Left ventricle myocardium superior (tissue), 1 donor: ENCODE measurements at regions not wholly inside any gene's neighbourhood (a gene's known extent, or its start where the extent isn't known, plus 50 kb on each side); places are given as distances from the start of the nearest gene placed in this dataset.
A peak's percentile ranks its signal among the peaks of the same experiment; 100 is the strongest.

Experiments
- ATAC-seq: fragments of 200-7000 bp; cut with Tn5 transposase; one replicate; pipeline ENCODE4 v1.9.1; 2020; ENCODE audit warnings: mild to moderate bottlenecking, moderate library complexity
- DNase-seq: peaks from one replicate; pipeline ENCODE4 v3.0.0-alpha.2; 2020
- intact Hi-C: fragments of 100-400 bp; cut with micrococcal nuclease; formaldehyde crosslinking; loops from one replicate; pipeline ENCODE4 v1.11.0; 2022
- donor health status: DM: no; HTN: yes; CAD: no; lungs with severe emphysema.

DNA sequence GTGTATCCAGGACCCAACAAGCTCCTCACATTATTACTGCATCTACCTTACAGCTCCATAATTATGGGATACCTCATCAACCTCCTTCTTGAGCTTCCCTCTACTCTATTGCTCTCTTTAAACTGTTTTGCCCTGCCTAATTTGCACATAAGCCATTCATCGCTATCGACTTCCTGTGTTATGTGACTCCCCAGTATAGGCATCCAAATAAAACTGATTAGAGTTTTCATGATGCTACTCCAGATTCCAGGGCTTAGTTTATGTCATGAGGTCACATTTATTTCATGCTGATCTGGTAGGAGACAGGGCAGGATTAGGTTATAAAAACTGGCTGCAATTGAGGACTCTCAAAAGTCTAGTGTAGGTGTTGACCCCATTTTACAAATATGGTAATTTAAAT lies 569.9 kb upstream of the MGAT4C start:
- DNase-seq: no peak
- intact Hi-C loops: no loop called here
- no peak for ATAC-seq

- intact Hi-C loops: no loop called here
- DNase-seq (no peak), ATAC-seq (no peak)
Observed at GRCh38 chr12:86801439-86801838, 545.2 kb upstream of the MGAT4C start.

- intact Hi-C loops: no loop called here
- ATAC-seq: no peak
- DNase-seq: no peak
Observed at GRCh38 chr12:86799616-86800015, 543.4 kb upstream of the MGAT4C start.

DNA sequence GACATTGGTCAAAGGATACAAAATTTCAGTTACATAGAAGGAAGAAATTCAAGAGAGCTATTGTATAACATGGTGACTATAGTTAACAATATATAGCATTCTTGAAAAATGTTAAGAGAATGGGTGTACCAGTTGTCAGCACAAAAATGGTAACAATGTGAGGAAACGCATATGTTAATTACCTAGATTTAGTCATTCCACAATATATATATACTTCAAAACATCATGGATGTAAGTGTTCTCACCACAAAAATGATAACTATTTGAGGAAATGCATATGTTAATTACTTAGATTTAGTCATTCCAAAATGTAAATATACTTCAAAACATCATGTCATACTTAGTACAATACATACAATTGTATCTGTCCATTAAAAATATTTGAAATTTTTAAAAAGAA lies 540.4 kb upstream of the MGAT4C start:
- intact Hi-C loops: no loop called here
- no peak for DNase-seq
- ATAC-seq: no peak

GRCh38 chr12:86788661-86789060 lies 532.5 kb upstream of the MGAT4C start:
- no peak for DNase-seq
- no peak for ATAC-seq
- intact Hi-C loops: no loop called here

- intact Hi-C loops: no loop called here
- DNase-seq (no peak), ATAC-seq (no peak)
Observed at GRCh38 chr12:86787419-86787818, 531.2 kb upstream of the MGAT4C start.

GRCh38 chr12:86777325-86777724 lies 521.1 kb upstream of the MGAT4C start:
- no peak for DNase-seq
- ATAC-seq: peak; percentile 61
- intact Hi-C loops: no loop called here

DNA sequence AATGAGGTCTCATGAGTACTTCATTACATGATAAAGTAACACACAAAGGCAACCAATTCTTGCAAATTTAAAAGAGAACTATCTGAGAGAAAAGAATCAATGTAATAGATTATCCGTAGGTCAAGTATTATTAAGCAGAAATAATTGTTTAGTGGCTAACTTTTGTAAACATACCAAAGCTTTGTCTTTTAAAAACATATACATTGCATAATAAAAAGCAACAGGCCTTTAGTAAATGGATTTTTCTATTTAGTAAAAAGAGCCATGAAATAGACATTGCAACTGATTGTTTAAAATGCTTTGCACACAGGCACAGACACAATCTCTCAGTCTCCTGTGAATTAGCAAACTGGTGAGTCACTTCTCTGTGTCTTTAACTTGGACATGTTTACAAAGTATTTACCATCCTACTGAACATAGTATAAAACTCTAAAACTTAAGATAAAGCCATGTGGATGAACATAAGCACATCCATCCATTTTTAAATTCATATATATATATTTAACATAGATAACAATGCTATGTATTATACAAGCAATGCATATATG lies 518.7 kb upstream of the MGAT4C start:
- ATAC-seq: no peak
- DNase-seq: no peak
- intact Hi-C loops: no loop called here

GRCh38 chr12:86772696-86773095 lies 516.5 kb upstream of the MGAT4C start:
- intact Hi-C loops: no loop called here
- ATAC-seq (no peak), DNase-seq (no peak)

GRCh38 chr12:86770871-86771270 lies 514.7 kb upstream of the MGAT4C start:
- ATAC-seq (no peak), DNase-seq (no peak)
- intact Hi-C loops: no loop called here

DNA sequence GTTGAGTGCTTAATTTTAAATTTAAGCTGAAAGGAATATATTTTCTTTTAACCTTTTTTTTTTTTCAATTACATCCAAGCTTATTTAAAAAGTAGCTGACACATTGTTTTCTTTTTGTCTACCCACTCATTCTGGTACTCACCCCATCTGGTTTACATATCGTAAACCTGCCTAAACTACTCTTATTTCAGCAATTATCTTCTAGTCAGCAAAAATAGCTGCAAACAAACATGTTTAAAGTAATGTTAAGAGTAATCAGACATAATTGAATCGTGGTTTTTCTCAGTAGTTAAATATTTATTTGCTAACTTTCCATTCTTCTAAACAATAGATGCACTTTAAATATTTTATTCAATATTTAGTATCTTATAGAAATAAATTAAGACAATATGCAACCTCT lies 492.7 kb upstream of the MGAT4C start:
- ATAC-seq (no peak), DNase-seq (no peak)
- intact Hi-C loops: no loop called here

DNA sequence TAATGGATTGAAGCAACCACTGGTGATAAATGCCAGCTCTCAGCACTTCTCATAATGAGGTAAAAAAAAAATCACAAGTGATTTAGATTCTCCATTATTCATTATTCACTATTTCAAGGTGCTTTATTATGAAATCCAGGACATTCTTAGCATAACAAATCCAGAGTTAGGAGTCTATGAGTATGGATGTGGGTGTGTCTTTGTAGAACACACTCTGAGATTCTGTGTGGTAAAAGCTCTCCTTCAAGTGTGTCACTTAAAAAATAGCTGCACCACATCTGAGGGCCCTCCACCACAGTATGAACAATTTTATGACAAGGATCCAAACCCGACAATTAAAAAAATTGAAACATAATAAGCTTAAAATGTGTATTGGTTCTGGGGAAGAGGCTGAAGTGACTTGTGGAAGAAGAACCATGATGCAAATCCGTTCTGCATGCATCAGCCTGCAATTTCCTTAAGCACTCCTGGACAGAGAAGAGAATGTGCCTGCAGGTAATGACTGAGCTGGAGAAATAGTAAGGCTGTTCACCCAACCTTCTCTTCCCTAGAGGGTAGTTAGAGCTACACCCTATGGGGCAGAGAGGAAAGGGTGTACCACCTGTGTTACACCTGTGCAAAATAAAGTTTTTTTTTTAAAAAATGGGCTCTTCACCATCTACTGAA lies 488.5 kb upstream of the MGAT4C start:
- ATAC-seq (no peak), DNase-seq (no peak)
- intact Hi-C loops: no loop called here

DNA sequence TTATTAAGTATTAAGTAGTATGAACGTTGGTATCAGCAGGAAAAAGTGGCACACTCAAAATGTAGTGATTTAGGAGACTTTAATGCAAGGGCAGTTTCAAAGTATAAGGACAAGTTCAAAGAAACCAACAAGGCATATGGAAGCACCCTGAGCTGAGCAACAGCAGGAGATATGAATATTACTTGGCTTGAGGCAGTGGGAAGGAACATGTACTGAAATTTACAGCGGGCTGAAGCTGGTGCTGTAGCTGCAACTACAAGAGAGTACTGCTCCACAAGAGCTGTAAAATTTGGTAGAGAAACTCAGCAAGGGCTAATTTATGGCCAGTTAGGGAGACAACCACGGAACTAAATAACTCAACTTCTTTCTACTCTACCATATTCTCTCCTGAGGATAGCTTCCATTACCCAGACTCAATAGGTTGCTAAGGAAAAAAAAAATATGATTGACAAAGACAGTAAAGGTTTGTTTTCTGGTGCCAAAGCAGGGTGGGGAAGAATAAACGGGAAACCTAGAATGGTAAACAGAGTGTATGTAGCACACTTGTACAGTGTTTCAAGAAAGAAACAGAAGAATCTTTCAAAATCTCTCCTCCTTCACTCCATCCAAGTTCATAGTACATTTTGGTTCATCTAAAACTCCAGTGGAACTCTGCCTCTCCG lies 487.8 kb upstream of the MGAT4C start:
- intact Hi-C loops: no loop called here
- ATAC-seq: no peak
- no peak for DNase-seq

- ATAC-seq (no peak), DNase-seq (no peak)
- intact Hi-C loops: no loop called here
Observed at GRCh38 chr12:86741531-86741930, 485.3 kb upstream of the MGAT4C start.

GRCh38 chr12:86735851-86736250 lies 479.7 kb upstream of the MGAT4C start:
- DNase-seq (no peak), ATAC-seq (no peak)
- intact Hi-C loops: no loop called here

- intact Hi-C loops: no loop called here
- ATAC-seq: no peak
Observed at GRCh38 chr12:86735072-86735471, 478.9 kb upstream of the MGAT4C start.

GRCh38 chr12:86730233-86730632 lies 474.0 kb upstream of the MGAT4C start:
- intact Hi-C loops: no loop called here
- DNase-seq: no peak
- no peak for ATAC-seq

More at GRCh38 chr12:86735072-86735471, 478.9 kb upstream of the MGAT4C start:
- DNase-seq: no peak

GRCh38 chr12:86729739-86730138 lies 473.5 kb upstream of the MGAT4C start:
- ATAC-seq (no peak), DNase-seq (no peak)
- intact Hi-C loops: no loop called here

GRCh38 chr12:86727160-86727559 lies 471.0 kb upstream of the MGAT4C start:
- ATAC-seq (no peak), DNase-seq (no peak)
- intact Hi-C loops: no loop called here

DNA sequence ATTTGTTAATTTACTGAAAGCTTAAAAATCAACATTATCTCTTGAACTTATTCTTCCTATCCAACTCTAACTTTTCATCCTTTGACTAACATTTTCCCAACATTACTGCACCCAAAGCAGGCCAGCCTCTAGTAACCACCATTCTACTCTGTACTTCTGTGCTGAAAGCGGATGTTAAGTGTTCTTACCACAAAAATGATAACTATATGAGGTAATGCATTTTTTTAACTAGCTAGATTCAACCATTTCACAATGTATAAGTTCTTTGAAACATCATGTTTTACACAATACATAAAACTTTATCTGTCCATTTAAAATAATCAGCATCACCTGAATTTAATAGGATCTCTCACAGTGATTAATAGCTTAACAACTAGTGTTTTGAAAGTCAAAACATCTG lies 468.5 kb upstream of the MGAT4C start:
- DNase-seq: no peak
- intact Hi-C loops: no loop called here
- no peak for ATAC-seq

- intact Hi-C loops: no loop called here
Observed at GRCh38 chr12:86723326-86723725, 467.1 kb upstream of the MGAT4C start.

More at GRCh38 chr12:86723326-86723725, 467.1 kb upstream of the MGAT4C start:
- ATAC-seq (no peak), DNase-seq (no peak)
